HL-60 (cell line): ENCODE measurements at regions not wholly inside any gene's neighbourhood (a gene's known extent, or its start where the extent isn't known, plus 50 kb on each side); places are given as distances from the start of the nearest gene placed in this dataset.

Experiments
- CTCF ChIP-seq: IDR thresholded peaks from one replicate; pipeline ENCODE4 v1.5.1; 2011; ENCODE audit warnings: low read length, control low read depth, inconsistent platforms; ENCODE audit not compliant: insufficient read depth
- POLR2AphosphoS5 ChIP-seq: IDR thresholded peaks from 2 replicates; pipeline ENCODE4 v1.6.1; 2012; ENCODE audit warnings: low read depth

DNA sequence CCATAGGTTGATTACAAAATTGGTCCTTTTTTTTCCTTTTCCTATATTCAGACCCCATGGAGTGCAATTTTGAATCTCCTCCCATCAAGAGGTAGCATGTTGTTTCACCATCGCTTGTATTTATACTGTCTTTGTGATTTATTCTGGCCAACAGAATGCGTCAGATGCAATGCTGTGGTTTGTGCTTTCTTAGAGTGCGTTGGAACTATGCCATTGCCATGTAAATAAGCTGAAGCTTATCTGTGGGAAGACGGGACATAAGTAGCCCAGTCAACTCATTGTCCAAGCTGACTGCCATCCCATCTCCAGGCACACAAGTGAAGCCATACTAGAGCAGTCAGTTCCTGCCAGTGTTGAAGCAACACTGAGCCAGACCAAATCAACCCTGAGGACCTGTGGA lies 1339.3 kb upstream of the GOT2 start:
- TF ChIP-seq POLR2AphosphoS5 = no peak
- TF ChIP-seq CTCF = no peak
